HCT116 (cell line): ENCODE measurements at regions not wholly inside any gene's neighbourhood (a gene's known extent, or its start where the extent isn't known, plus 50 kb on each side); places are given as distances from the start of the nearest gene placed in this dataset.

Experiments used
- ATAC-seq: fragments of 200-7000 bp; cut with Tn5 transposase; 2 replicates; pipeline ENCODE4 v1.9.1; 2020; ENCODE audit warnings: mild to moderate bottlenecking, moderate library complexity
- BruUV-seq: library from RNA; stranded (reverse); fragments of 400-500 nt; replicated peaks from 2 replicates; lab custom pipeline; 2021; lab: Mats Ljungman, UMichigan
- CTCF ChIA-PET: fragments of 300-600 bp; sonication (Branson Sonifier 250); formaldehyde crosslinking; loops from one replicate; lab custom pipeline; 2021; ENCODE audit warnings: antibody characterized with exemption; lab: Charles Lee
- POLR2A ChIA-PET: fragments of 300-600, 350-600 bp; sonication (Branson Sonifier 250); formaldehyde crosslinking; loops from one replicate; lab custom pipeline; 2021; ENCODE audit warnings: antibody characterized with exemption; lab: Charles Lee
- RAD21 ChIA-PET, 2 experiments: fragments of 300-600 bp; sonication (Branson Sonifier 250); formaldehyde crosslinking; loops; one replicate each; lab custom pipeline; 2023; ENCODE audit warnings: low total read pairs in 2 of 2; ENCODE audit not compliant: uncharacterized antibody in 2 of 2, unreplicated experiment in 2 of 2, low non-redundant PET in 1 of 2; lab: Charles Lee
- DNase-seq: peaks from one replicate; pipeline ENCODE4 v3.0.0-alpha.2; 2010; ENCODE audit warnings: low read depth, low spot score
- H2AFZ ChIP-seq: fragments of 200-600 bp; shearing (Covaris generic), sonication (generic); 2 replicates; pipeline ENCODE4 v1.6.1; 2017; ENCODE audit warnings: low read depth, mixed run types, mixed read lengths, antibody characterized with exemption, low read length; ENCODE audit not compliant: poor library complexity, severe bottlenecking
- H3K27ac ChIP-seq: 2 replicates; pipeline ENCODE4 v1.5.1; 2012; ENCODE audit warnings: low read depth, low read length
- H3K27me3 ChIP-seq: fragments of 200-600 bp; sonication (generic); 2 replicates; pipeline ENCODE4 v1.6.1; 2016; ENCODE audit warnings: mixed run types, low read length, mixed read lengths; ENCODE audit not compliant: insufficient read depth
- H3K36me3 ChIP-seq, 2 experiments: fragments of 200-500 bp in 1 of 2; fragments of 200-600 bp in 1 of 2; sonication (Bioruptor generic) in 1 of 2; sonication (generic) in 1 of 2; 2 replicates each; pipeline versions ENCODE4 v1.5.1 to v1.6.1; 2014 to 2016; ENCODE audit warnings: low read length in 2 of 2, inconsistent platforms in 1 of 2, mixed read lengths in 1 of 2, mixed run types in 1 of 2; ENCODE audit not compliant: insufficient read depth in 2 of 2, control insufficient read depth in 1 of 2
- H3K4me1 ChIP-seq, 2 experiments: fragments of 200-600 bp in 1 of 2; sonication (generic) in 1 of 2; 2 replicates each; pipeline versions ENCODE4 v1.5.1 to v1.6.1; 2012 to 2017; ENCODE audit warnings: low read length in 2 of 2, inconsistent platforms in 1 of 2, mild to moderate bottlenecking in 1 of 2, mixed read lengths in 1 of 2, mixed run types in 1 of 2, moderate library complexity in 1 of 2; ENCODE audit not compliant: insufficient read depth in 2 of 2, control insufficient read depth in 1 of 2
- H3K4me2 ChIP-seq: fragments of 200-600 bp; sonication (generic); 2 replicates; pipeline ENCODE4 v1.6.1; 2017; ENCODE audit warnings: mixed run types, low read length, mixed read lengths
- H3K4me3 ChIP-seq, 2 experiments: fragments of 200-600 bp in 1 of 2; sonication (generic) in 1 of 2; replicated peaks in 1 of 2; 2 replicates each; pipeline ENCODE4 v1.5.1; 2011 to 2016; ENCODE audit warnings: low read length in 2 of 2, control low read depth in 1 of 2, low read depth in 1 of 2, mild to moderate bottlenecking in 1 of 2, mixed read lengths in 1 of 2, mixed run types in 1 of 2
- H3K79me2 ChIP-seq: fragments of 200-600 bp; sonication (generic); 2 replicates; pipeline ENCODE4 v1.6.1; 2017; ENCODE audit warnings: mild to moderate bottlenecking, mixed run types, low read length, moderate library complexity, mixed read lengths; ENCODE audit not compliant: insufficient read depth
- H3K9ac ChIP-seq: fragments of 200-600 bp; sonication (generic); 2 replicates; pipeline ENCODE4 v1.6.1; 2016; ENCODE audit warnings: low read length, mixed read lengths
- H3K9me2 ChIP-seq: fragments of 200-600 bp; sonication (generic), shearing (Covaris generic); 2 replicates; pipeline ENCODE4 v1.6.1; 2017; ENCODE audit warnings: mixed run types, mild to moderate bottlenecking, moderate library complexity; ENCODE audit not compliant: insufficient read depth
- H3K9me3 ChIP-seq, 2 experiments: fragments of 200-500 bp in 1 of 2; fragments of 200-600 bp in 1 of 2; sonication (Bioruptor generic) in 1 of 2; sonication (generic) in 1 of 2; 2 replicates each; pipeline ENCODE4 v1.6.1; 2014 to 2017; ENCODE audit warnings: low read length in 2 of 2, mixed read lengths in 2 of 2, inconsistent platforms in 1 of 2, low read depth in 1 of 2, mild to moderate bottlenecking in 1 of 2, mixed run types in 1 of 2, moderate library complexity in 1 of 2; ENCODE audit not compliant: control insufficient read depth in 1 of 2, insufficient read depth in 1 of 2
- H4K20me1 ChIP-seq: fragments of 200-600 bp; sonication (generic), shearing (Covaris generic); 2 replicates; pipeline ENCODE4 v1.6.1; 2017; ENCODE audit warnings: mixed run types, mild to moderate bottlenecking, moderate library complexity; ENCODE audit not compliant: insufficient read depth
- ATF3 ChIP-seq: IDR thresholded peaks from 2 replicates; pipeline ENCODE4 v1.6.1; 2012
- CBX3 ChIP-seq: IDR thresholded peaks from 2 replicates; pipeline ENCODE4 v1.6.1; 2012; ENCODE audit warnings: low read depth
- CTCF ChIP-seq, 3 experiments: fragments of 200-600 bp in 1 of 3; sonication (generic) in 1 of 3; IDR thresholded peaks in 2 of 3; conservative IDR thresholded peaks in 1 of 3; 2 replicates each; pipeline ENCODE4 v1.5.1; 2012 to 2017; ENCODE audit warnings: low read depth in 2 of 3, low read length in 2 of 3, antibody characterized with exemption in 1 of 3, borderline replicate concordance in 1 of 3, control low read depth in 1 of 3, mild to moderate bottlenecking in 1 of 3, mixed read lengths in 1 of 3, mixed run types in 1 of 3, moderate library complexity in 1 of 3; ENCODE audit not compliant: insufficient read depth in 1 of 3
- EGR1 ChIP-seq: IDR thresholded peaks from 2 replicates; pipeline ENCODE4 v1.6.1; 2012; ENCODE audit warnings: low read depth
- ELF1 ChIP-seq: IDR thresholded peaks from 2 replicates; pipeline ENCODE4 v1.6.1; 2012; ENCODE audit warnings: low read depth, borderline replicate concordance
- EZH2 ChIP-seq: fragments of 200-600 bp; sonication (generic); IDR thresholded peaks from 2 replicates; pipeline ENCODE4 v1.6.1; 2017; ENCODE audit warnings: antibody characterized with exemption, mixed run types
- EZH2phosphoT487 ChIP-seq: fragments of 200-600 bp; IDR thresholded peaks from 2 replicates; pipeline ENCODE4 v1.6.1; 2018; ENCODE audit warnings: antibody characterized with exemption, borderline replicate concordance
- FOSL1 ChIP-seq: IDR thresholded peaks from 2 replicates; pipeline ENCODE4 v1.6.1; 2012; ENCODE audit warnings: low read depth
- JUND ChIP-seq: IDR thresholded peaks from 2 replicates; pipeline ENCODE4 v1.6.1; 2012
- MAX ChIP-seq: IDR thresholded peaks from 2 replicates; pipeline ENCODE4 v1.6.1; 2012
- POLR2A ChIP-seq: IDR thresholded peaks from 2 replicates; pipeline ENCODE4 v1.7.0; 2011; ENCODE audit warnings: borderline replicate concordance; ENCODE audit not compliant: insufficient read depth, insufficient read length; ENCODE audit errors: extremely low read depth
- POLR2AphosphoS5 ChIP-seq: IDR thresholded peaks from 2 replicates; pipeline ENCODE4 v1.6.1; 2011; ENCODE audit warnings: mild to moderate bottlenecking, low read depth, low read length, moderate library complexity
- RAD21 ChIP-seq: IDR thresholded peaks from 2 replicates; pipeline ENCODE4 v1.6.1; 2012; ENCODE audit warnings: low read depth, mild to moderate bottlenecking
- REST ChIP-seq: IDR thresholded peaks from 2 replicates; pipeline ENCODE4 v1.6.1; 2012; ENCODE audit warnings: low read depth
- SP1 ChIP-seq: IDR thresholded peaks from 2 replicates; pipeline ENCODE4 v1.6.1; 2012; ENCODE audit warnings: low read depth
- TCF7L2 ChIP-seq: IDR thresholded peaks from 2 replicates; pipeline ENCODE4 v1.7.0; 2011; ENCODE audit warnings: borderline replicate concordance, inconsistent platforms; ENCODE audit not compliant: insufficient read depth, insufficient read length; ENCODE audit errors: extremely low read depth
- ZFX ChIP-seq: fragments of 450-650 bp; IDR thresholded peaks from 2 replicates; pipeline ENCODE4 v1.6.1; 2017
- ZNF274 ChIP-seq: fragments of 200-500 bp; sonication (Bioruptor generic); IDR thresholded peaks from 2 replicates; pipeline ENCODE4 v1.6.1; 2014; ENCODE audit warnings: mild to moderate bottlenecking, low read depth, low read length, inconsistent platforms
- intact Hi-C: fragments of 100-400 bp; cut with micrococcal nuclease; formaldehyde crosslinking; loops from 2 replicates; pipeline ENCODE4 v1.10.0; 2022

GRCh38 chr7:40947566-40947965, 755.3 kb downstream of the INHBA start (continued):
- no peak for TF ChIP-seq REST
- TF ChIP-seq EGR1: no peak
- no peak for TF ChIP-seq ELF1
- no peak for TF ChIP-seq SP1

GRCh38 chr7:40946549-40946948, 756.3 kb downstream of the INHBA start:
- no peak overlapping the region for H3K4me3 ChIP-seq
- H3K27ac ChIP-seq: no peak overlapping the region
- no peak overlapping the region for H3K4me2 ChIP-seq
- H3K9me2 ChIP-seq: no peaks in the 10 kb centered on the region
- BruUV-seq: no TSS peak
- ChIA-PET CTCF (no interaction called here), RAD21 (no interaction called here), POLR2A (no interaction called here)
- H3K9me3 ChIP-seq: no peaks in the 10 kb centered on the region; a peak in 1 of 4 replicates
- DNase-seq: no peak
- no peaks in the 10 kb centered on the region for H3K27me3 ChIP-seq
- intact Hi-C loops: no loop called here
- no peaks in the 10 kb centered on the region for H3K36me3 ChIP-seq
- no peak overlapping the region for H2AFZ ChIP-seq
- H3K4me1 ChIP-seq: no peaks in the 10 kb centered on the region
- H4K20me1 ChIP-seq: no peaks in the 10 kb centered on the region
- no peak for ATAC-seq
- H3K79me2 ChIP-seq: no peaks in the 10 kb centered on the region
- no peak overlapping the region for H3K9ac ChIP-seq
- no peak for TF ChIP-seq RAD21
- TF ChIP-seq CBX3: no peak
- TF ChIP-seq JUND: no peak
- TF ChIP-seq EZH2phosphoT487: no peak
- TF ChIP-seq REST: no peak
- TF ChIP-seq POLR2AphosphoS5: no peak
- no peak for TF ChIP-seq CTCF (IDR thresholded peaks at IDR 0.05 in 2 of 3, conservative IDR thresholded peaks at IDR 0.05 in 1 of 3; ENCODE audit: borderline replicate concordance in 1 of 3, insufficient read depth in 1 of 3, low read depth in 2 of 3, low read length in 2 of 3)
- TF ChIP-seq FOSL1: no peak
- TF ChIP-seq ELF1: no peak
- TF ChIP-seq EGR1: no peak
- TF ChIP-seq EZH2: no peak
- TF ChIP-seq MAX: no peak
- no peak for TF ChIP-seq ZNF274
- TF ChIP-seq TCF7L2: no peak
- TF ChIP-seq ATF3: no peak
- no peak for TF ChIP-seq ZFX
- no peak for TF ChIP-seq POLR2A
